C4-2B (cell line): ENCODE measurements at regions not wholly inside any gene's neighbourhood (a gene's known extent, or its start where the extent isn't known, plus 50 kb on each side); places are given as distances from the start of the nearest gene placed in this dataset.

Source experiments
- CTCF ChIP-seq: fragments of 450-650 bp; conservative IDR thresholded peaks from 2 replicates; pipeline ENCODE4 v1.5.1; 2017; ENCODE audit warnings: mild to moderate bottlenecking
- ZFX ChIP-seq: fragments of 450-650 bp; IDR thresholded peaks from 2 replicates; pipeline ENCODE4 v1.6.1; 2017

DNA sequence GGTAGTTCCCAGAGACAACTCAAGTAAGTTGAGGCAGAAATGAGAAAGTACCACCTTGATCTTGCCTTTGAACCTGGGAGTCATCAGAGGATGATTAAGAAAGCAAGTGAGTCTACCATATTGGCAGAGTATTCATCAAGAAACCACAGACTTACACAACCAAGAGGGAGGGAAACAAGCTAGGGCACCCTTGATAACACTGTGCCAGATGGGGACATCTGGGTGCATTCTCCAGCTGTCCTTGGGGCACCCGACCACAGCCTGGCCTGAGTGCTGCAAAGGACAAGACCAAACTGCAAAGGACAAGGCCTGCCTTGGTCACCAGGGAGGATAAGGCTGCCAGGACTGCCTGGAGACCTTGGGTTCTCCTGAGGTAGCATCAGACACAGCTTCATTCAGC is 553.6 kb downstream of the EPHB1 start:
- TF ChIP-seq CTCF (no peak), ZFX (no peak)
